HG02763 (cell line): ENCODE measurements at regions not wholly inside any gene's neighbourhood (a gene's known extent, or its start where the extent isn't known, plus 50 kb on each side); places are given as distances from the start of the nearest gene placed in this dataset.
"Not testable (repeated sequence)": the region's sequence is repeated elsewhere in the genome, so short reads cannot be mapped to it uniquely, and the experiment has no call there.

Experiments used
- ATAC-seq: cut with Tn5 transposase; IDR thresholded peaks from one replicate; pipeline ENCODE4 v1.9.1; 2021; ENCODE audit warnings: mild to moderate bottlenecking, moderate library complexity; ENCODE audit not compliant: unreplicated experiment

DNA sequence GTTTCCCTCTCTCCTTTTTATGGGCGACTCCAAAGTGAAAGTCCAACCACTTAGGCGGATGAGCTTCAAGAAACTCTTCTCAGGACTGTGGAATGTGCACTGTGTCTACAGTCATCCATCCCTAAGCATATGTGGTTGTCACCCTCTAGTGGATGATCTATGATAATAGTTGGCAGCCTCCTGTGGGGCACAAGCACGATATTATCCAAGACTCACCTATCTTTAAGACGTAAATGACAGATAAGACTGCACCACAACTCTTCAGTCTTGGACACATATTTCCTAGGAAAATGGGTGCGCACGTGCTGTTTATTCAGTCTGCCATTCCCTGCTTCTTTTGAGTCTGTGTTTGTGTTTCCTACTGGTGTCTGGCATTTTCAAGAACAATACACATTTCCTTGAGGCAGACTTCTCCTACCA is 145.5 kb upstream of the CTAGE1 start:
- no peak for ATAC-seq

DNA sequence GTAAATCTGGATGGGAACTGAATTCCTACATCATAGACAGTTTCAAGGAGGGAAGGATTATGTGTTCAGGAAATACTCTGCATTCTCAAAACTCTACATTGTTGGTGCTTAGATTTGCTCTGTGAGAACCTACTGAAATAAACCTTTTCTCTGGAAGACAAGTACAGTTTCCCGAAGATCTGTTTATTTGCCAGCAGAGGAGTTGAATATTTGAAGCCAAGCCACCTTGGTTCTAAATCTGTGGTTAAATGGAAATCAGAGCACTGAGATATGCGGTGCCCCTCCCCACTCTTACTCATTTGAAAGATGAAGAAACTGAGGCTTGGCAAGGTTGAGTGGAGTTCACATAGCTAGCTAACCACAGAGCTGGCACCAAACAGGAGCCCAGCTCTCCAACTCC is 146.3 kb upstream of the CTAGE1 start:
- no peak for ATAC-seq

DNA sequence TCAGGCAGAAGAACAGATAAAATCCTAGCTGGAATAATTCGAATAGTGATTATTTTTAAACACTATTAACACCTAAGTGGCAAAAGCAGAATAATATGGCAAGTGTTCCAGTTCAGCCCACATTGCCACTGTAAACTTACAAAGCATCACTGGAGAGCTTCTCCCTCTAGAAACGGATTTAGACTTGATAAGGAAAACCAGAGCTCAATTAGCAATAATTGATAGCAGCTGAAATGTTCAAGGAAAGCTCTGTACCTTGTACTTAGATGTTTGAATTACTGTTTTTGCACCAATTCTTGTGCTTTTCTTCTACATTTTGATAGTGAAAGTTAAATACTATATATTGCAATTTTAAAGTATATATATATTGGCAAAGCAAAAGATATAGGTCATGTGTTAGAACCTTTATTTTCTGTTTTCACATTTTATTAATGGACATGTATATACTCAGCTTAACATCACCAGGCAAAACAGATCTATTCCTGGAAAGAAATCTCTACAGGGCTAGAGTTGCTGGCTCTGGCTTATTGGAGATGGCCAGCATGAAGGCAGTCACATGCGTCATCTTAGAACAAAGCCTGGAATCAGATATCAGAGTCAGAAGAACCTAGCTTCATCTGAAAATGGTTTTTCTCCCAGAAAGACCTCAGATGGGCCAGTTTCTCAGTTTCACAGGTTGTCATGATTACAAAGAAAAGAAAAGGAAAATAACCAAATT is 149.1 kb upstream of the CTAGE1 start:
- ATAC-seq: no peak

DNA sequence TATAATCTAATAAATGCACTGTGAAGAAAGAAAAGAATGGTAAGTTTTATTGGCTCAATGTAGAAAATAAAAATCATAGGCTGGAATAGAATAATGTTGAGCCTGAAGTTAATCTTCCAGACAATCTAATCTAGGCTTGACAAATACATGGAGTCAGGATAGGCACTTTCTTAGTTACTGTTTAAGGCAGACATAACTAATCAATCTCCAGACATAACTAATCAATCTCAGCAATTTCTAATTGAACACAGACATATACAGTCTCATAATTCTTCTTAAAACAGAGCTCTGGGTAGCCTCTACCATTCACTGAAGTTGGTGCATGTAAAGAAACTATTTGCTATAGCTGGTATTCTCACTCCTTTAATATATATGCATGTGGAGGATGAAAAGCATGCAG is 150.1 kb upstream of the CTAGE1 start:
- no peak for ATAC-seq

DNA sequence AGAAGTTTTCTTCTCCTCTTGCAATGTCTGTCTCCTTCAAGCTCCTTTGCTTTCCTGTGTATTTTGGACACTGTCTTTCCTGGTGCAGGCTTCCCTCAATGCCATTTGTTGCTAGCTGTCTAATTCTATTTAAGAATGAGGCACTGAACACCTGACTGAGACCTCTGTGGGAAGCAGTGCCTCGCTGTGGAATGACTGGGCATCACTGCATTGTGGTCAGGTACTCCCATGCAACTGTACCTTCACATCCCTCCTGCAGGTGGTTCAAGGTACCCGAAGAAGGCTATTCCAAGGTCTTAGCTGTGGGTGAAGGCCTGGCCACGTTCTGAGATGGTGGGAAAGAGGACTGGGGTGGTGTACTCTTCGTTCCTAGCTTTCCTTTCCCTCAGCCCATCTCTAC is 152.8 kb upstream of the CTAGE1 start:
- ATAC-seq: no peak

DNA sequence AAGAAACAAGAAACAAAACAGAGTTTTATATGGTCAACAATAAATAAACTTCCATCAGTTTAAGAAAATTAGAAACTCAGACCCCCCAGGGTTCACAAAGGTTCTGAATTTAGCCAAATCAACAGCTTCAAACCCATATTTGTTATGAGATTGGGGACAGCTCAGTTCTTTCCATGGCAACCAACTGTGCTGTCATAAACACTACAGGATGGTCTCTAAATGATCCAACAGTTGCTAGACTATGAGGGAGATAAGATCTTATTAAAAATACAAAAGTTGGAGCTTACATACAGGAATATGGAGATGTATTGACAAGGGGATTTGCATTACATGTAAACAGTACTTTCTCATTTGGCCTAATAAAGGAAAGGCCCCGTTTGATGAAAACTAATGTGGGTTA is 154.6 kb upstream of the CTAGE1 start:
- no peak for ATAC-seq

DNA sequence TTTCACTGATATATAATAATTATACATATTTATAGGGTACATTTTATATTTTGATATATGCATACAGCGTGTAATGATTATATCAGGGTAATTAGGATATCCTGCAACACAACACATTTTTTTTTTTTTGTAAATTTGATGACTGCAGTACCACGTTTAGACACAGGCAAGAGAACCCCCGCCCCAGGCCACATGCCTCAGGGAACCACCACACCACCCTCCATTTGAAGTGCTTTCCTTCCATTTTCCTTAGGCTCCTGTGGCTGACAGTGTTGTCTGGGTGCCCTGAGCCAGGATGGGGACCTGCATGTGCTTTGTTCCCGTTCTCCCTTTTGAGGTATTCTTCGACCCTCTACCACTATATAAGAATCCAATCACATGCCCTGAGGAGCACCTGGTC is 161.6 kb upstream of the CTAGE1 start:
- no peak for ATAC-seq

DNA sequence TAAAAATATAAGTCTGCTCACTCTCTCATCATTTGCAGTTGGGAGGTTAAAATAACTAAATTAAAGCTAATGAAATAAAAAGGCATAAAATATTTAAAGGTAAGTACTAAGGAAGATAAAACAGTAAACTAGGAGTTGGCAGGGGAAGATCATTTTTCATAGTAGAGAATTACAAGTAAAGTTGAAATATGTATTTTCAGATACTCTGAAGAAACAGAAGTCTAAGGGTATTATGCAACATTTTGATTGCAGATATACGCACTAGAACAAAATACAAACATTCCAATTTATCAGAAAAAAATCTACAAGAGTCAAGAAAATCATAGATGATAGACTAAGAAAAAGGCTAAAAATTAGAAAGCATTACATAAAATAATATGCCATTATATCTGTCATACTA is 167.6 kb upstream of the CTAGE1 start:
- no peak for ATAC-seq

DNA sequence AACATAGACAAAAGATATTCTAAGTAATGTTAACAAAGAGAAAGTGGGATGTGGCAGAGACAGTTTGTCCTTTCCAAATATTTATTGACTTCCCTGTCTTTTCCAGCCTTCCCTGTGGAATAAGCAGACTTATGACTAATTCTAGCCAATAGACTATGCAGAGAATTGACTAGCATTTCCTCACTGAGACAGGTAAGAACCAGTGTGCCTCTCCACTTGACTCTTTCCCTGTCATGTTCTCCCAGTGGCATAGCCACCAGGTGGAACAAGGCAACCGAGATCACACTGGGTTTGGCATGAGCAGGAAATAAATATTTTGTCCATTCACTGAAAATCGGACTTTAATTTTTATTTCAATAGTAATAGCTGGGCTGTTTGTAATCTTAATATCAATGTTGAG is 168.1 kb upstream of the CTAGE1 start:
- no peak for ATAC-seq

DNA sequence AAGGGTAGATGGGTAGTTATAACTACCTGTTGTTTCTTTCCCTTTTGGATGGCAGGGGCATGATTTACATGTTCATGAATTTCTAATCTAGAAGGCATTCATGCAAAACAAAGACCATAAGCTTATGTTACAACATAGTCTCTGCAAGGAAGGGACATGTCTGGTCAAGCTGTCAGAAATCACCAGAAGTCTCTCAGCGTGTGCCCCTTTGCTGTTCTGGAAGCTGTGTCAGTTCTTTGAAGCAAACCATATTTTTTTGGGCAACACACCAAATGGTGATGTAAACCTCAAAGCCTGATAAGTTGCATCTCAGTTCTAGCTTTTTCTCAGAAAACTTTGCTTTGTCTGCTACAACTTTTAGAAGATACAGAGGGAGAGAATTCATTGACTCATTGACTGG is 173.5 kb upstream of the CTAGE1 start:
- ATAC-seq: no peak

DNA sequence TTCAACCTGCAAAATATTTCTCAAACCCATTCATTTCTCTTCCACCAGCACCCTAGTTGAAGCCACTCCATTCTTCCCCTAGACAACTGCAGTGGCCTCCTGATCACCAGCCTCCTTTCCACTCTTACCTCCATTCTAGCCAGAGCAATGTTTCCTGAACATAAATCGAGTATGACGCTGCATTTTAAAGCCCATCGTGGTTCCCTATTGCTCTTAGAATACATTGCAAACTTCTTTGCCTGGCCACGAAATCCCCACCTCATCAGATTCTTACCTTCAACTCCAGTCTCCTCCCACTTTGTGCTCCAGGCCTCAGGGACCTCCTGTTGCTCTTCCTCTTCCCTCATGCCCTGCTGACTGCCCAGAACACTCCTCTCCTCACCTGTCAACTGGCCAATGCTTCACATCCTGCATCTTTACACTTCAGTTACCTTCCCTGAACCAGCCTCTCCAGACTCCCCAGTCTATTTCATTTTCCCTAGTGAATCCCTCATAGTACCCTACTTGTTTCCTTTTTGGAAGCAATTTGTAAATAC is 176.5 kb upstream of the CTAGE1 start:
- ATAC-seq: no peak

DNA sequence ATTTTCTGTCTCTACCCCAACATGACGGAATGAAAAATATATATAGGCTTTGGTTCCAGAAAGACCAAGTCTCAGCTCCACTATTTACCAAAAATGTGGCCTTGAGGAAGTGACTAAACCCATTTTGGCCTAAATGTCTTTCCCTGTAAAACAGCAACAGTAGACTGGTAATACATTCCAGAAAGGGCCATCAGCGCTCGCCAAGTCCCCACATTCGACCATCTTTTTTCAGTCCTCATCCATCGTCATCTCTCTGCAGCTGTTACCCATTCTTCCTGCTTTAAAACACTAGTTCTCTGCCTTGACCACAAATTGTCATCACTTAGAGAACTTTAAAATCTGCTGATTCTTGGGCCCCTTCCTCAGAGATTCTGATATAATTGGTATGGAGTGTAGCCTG is 183.8 kb upstream of the CTAGE1 start:
- ATAC-seq: no peak

DNA sequence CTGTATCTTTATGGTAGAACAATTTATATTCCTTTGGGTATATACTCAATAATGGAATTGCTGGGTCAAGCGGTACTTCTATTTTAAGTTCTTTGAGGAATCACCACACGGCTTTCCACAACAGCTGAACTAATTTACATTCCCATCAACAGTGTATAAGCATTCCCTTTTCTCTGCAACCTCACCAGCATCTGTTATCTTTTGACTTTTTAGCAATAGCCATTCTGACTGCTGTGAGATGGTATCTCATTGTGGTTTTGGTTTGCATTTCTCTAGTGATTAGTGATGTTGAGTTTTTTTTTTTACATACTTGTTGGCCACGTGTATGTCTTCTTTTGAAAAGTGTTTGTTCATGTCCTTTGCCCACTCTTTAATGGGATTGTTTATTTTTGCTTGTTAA is 184.7 kb upstream of the CTAGE1 start:
- not testable (repeated sequence) for ATAC-seq

DNA sequence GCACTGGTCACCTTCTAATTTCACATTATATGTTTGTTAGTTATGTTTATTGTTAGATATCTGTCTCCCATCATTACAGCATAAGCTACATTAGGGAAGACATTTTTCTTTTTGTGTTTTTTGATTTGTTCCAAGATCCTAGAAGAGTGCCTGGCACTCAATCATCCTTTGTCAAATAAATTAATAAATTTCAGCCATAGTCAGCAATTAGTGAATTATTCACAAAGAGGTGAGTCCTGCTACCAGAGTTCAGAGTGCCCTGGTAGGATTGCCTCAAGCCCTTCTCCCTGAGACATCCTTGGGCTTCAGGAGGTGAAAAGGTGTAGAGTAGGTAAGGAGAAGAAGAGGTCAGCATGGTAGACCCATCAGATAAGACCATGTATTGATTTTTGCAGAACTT is 186.2 kb upstream of the CTAGE1 start:
- no peak for ATAC-seq

DNA sequence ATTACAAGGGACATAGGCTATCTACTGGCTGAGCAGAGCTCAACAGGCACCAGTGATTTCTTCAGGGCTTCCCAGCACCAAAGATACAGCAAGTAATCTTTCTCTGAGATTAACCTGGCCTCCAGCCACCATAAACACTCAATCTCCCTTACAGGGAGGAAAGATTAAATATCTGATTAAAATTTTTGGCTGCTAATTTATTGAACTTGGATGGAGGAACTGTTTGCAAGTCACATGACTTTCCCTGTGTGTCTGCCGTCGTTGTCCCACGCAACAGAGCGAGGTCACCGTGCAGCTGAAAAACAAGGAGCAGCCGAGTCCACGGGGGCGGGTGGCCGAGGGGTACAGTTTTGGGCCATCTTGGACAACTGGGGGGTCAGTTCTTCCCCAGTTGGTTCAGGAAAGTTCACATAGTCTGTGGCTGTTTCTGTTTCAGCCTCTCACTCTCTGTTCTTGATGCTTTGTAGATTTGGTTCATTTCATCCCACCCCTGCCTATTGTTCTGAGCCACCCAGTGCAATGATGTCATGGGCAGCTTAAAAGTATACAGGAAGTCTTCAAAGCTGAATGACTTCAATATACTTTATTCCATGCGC is 186.8 kb upstream of the CTAGE1 start:
- ATAC-seq: no peak

DNA sequence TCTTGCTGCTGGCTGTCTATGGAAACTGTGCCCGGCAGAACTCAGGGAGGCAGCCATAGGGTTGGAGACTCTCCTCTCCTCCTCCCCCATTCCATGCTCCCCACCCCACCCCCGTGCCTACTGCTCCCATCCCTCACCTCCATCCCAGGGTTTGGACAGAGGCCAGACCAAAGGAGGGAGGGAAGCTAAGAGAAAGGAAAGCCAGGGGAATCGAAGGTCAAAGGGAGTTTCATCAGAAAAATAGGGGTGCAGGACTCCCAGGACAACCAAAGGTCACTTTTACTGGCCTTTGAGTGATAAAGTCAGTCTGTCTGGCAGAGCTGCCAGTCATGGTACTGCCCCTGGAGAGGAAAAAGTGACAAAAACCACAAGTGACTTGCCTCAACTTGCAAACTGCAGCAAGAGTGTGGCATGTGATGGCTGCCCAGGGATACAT is 187.3 kb upstream of the CTAGE1 start:
- no peak for ATAC-seq

DNA sequence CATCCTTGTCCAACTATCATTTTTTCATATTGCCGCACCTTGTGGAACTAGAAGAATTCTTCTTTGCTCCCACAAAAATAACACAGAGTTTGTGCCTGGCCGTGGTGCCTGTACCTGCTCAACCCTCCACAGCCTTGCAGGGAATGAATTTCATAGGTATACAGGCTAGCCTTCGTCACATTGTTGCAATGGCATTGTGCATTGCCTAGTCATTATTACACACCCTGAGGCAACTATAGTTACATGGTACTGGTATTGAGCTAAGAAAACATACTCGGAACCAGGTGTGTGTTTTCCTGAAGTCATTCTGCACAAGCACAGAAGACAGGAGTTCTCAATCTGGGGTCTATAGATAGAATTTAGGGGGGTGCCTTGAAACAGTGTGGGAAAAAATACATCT is 188.0 kb upstream of the CTAGE1 start:
- ATAC-seq: no peak

DNA sequence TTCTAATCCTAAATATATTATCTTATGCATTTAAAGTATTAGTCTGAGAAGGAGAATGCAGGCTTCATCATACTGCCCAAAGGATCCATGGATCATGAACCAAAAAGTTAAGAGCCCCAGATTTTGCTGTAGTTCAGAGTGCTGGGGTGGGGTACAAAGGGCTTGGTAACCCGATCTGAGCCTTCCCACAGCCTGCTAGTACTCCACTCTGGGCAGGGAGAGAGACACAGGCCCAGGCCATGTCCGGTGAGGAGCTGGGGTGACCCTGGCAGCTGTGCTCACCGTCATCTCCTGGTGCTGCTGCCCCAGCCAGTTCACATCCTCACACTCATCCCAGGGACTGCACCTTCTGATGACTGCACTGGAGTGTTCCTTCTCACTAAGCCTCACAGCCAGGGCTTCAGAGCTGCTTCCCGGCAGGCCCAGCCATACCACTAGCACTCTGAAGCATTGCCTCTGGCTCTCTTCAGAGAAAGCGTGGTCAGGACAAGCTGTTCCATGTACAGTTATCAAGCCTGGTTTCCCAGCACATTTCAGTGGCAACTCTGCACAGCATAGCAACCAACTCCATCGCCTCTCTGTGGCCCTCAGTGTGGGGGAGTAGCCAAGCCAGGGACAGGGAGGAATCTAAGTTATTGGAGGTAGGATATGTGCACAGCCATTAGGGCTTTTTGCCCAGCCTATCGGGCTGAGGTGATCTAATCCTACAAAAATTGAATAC is 189.0 kb upstream of the CTAGE1 start:
- no peak for ATAC-seq

DNA sequence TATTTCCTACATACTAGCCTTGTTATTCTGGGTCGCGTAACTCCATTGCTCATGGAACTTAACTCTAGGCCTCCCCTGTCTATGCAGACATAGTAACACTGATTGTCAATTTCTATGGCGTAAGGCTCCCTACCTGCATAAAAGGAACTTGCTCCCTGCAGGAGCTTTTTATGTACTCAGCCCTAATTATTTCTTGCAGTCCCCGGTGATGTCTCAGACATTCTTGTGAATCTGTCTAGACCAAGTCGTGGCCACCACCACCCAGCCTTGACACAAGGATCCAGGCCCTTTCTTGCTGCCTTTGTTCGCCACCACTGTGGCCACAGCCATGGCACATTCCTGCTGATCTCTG is 189.5 kb upstream of the CTAGE1 start:
- ATAC-seq: no peak

DNA sequence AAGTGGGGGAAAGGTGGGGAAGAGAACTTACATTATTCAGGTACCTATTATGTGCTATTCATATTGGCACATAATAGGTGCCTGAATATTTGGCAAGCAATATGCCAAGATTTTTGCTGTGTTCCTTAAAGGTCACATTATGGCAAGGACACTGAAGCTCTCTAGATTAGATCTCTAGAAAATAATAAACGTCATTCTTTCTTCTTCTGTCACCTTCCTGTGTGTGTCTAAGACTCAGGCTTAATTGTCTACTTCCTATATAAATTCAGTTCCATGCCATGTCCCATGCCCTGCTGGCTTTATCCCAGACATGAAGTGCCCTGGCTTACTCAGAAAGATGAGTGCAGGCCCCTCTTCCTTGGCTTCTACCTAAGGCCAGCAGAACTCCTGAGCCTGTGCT is 191.1 kb upstream of the CTAGE1 start:
- ATAC-seq: no peak

DNA sequence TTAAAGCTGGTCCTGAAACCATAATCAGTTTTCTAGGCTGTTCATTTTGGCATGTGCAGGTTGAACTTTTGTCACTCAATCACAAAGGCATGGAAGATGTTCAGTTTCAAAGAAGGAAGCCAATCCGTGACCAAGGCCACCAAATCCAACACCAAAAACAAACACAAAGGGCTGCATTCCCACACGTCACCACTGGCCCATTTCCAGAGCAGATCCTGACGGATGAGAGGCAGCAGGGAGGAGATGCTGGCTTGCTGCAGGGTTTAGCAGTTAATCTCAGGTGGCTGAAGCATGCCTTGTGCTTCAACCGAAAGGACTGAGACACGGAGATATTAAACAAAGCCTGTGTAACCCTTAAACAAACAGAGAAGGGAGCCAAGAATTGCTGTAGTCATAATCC is 191.9 kb upstream of the CTAGE1 start:
- no peak for ATAC-seq

DNA sequence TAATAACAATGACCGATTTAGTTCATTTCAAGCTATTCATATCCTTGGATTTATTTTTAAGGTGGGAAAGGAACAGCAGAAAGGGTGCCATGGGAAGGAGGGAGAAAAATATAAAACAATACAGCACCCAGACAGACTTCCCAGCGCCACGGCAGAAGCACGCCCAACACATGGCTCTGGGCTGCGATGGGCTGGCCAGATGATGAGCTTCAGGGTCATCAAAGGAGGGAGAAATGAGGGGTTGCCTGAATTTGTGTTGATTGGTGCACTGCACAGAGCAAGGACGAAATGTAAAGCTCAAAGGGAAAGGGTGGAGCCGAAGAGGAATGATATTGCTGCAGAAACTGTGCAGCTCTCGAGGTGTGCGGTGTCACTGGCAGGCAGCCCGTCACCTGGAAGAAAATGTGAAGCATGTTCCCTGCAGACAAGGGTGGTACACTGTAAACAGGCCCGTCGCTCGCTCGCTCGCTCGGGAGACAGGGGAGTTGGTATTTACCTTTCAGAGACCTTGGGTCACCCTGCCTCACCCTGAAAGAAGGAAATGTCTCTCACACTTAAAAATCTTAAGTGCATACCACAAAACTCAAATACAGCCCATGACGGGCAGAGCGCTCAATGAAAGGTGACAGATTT is 195.5 kb upstream of the CTAGE1 start:
- no peak for ATAC-seq
